HG03439 (cell line): ENCODE measurements at regions not wholly inside any gene's neighbourhood (a gene's known extent, or its start where the extent isn't known, plus 50 kb on each side); places are given as distances from the start of the nearest gene placed in this dataset.
"Not testable (repeated sequence)": the region's sequence is repeated elsewhere in the genome, so short reads cannot be mapped to it uniquely, and the experiment has no call there.

Experiments
- ATAC-seq: cut with Tn5 transposase; IDR thresholded peaks from one replicate; pipeline ENCODE4 v1.9.1; 2021; ENCODE audit warnings: mild to moderate bottlenecking, moderate library complexity; ENCODE audit not compliant: unreplicated experiment

DNA sequence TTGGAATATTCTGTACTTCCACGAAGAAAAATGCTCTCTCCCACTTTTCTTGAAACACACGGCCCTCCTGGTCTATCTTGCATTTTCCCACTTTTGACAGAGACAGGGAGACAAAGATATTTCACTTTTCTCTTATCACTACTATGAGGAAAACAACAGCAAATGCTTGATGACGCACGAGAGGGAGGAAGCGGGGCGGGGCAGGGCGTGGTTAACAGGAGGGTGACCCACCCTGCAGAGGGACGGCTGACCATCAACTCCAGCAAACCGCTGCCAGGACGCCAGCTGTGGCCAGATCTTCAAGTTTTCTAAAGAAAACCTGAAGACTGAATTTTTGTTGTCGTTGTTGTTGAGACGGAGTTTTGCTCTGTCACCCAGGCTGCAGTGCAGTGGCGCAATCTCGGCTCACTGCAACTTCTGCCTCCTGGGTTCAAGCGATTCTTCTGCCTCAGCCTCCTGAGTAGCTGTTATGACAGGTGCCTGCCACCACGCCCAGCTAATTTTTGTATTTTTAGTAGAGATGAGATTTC, 63.8 kb downstream of the NSUN5 start:
- not testable (repeated sequence) for ATAC-seq

- ATAC-seq: peak; percentile 90
Observed at GRCh38 chr7:73234994-73235717, 73.5 kb downstream of the NSUN5 start.

DNA sequence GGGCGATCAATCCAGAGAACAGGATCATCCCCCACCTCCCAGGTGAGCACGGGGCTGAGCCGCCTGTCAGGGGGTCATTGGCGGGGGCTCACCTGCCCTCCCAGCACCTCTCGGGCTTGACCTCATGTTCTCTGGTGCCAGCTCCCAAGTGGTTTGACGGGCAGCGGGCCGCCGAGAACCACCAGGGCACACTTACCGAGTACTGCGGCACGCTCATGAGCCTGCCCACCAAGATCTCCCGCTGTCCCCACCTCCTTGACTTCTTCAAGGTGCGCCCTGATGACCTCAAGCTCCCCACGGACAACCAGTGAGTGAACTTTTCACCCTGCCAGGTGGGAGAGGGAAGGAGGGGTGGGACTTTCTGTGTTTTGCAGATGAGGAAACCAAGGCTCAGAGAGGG, 82.9 kb downstream of the NSUN5 start:
- ATAC-seq: not testable (repeated sequence)

DNA sequence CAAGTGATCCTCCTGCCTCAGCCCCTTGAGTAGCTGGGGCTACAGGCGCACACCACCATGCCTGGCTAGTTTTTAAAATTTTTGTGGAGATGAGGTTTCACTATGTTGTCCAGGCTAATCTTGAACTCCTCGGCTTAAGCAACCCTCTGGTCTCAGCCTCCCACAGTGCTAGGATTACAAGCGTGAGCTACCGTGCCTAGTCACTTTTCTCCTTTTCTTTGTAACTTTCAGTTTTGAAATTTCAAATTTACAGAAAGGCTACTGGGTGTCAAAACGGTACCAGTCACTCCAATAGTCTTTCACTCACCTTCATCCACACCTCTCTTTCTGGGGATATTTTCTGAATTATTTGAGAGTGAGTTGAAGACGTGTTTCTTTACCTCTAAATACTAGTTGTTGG, 86.9 kb downstream of the NSUN5 start:
- not testable (repeated sequence) for ATAC-seq

DNA sequence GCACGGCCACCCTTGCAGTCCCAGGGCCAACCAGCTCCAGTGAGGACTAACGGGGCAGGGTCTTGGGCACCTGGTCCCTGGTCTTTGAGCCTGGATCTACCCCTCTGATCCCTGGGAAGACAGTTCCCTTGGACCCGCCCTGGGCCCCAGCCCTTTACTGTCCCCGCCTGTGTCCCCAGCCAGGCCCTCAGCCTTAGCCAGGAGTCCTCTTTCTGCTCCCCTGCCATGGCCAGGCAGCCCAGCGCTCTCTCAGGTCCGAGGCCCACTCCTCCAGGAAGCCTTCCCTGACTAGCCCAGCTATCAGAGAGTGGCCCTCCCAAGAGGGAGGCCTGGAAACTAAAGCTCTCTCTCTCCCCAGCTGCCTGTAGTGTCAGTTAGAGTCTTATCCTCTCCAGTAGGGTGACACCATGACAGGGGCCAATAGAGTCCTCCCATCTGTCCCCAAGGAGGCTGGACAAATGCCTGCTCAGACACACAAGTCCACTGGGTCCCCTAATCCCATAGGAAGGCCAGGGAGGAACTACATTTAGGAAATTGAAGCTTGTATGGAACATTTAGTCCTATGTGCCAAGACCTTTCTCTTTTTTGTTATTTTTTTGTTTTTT, 87.8 kb downstream of the NSUN5 start:
- ATAC-seq: peak; percentile 35

DNA sequence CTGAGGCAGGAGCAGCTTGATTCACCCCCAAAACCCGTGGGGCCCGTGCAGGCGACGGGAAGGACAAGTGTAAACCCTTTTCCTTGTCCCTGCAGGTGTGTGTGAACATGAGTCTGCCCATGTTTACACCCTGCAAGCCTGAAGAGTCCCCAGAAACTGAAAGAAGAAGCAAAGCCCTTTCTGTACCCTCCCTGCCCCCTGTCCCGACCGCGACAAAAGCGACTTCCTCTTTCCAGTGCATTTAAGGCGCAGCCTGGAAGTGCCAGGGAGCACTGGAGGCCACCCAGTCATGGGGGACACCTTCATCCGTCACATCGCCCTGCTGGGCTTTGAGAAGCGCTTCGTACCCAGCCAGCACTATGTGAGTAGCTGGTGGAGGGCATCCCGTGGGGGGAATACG, 88.3 kb downstream of the NSUN5 start:
- ATAC-seq: peak; percentile 78

DNA sequence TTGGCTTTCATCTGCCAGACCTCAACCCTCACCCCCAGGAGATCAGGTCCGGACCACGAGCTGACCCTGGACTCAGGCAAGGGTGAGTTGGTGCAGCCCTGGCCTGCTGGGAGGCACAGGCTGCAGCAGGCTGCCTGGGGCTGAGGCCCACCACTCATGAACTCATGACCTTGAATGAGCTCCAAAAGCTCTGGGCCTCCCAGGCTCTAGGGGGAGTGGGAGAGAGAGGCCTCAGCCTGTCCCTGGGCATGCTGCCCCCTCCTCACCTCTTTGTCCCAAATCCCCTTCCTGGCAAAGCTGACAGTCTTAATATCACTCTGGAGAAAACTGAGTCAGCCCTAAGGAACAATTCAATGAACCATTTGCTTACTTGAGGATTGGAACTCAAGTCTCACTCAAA, 89.8 kb downstream of the NSUN5 start:
- ATAC-seq: not testable (repeated sequence)

DNA sequence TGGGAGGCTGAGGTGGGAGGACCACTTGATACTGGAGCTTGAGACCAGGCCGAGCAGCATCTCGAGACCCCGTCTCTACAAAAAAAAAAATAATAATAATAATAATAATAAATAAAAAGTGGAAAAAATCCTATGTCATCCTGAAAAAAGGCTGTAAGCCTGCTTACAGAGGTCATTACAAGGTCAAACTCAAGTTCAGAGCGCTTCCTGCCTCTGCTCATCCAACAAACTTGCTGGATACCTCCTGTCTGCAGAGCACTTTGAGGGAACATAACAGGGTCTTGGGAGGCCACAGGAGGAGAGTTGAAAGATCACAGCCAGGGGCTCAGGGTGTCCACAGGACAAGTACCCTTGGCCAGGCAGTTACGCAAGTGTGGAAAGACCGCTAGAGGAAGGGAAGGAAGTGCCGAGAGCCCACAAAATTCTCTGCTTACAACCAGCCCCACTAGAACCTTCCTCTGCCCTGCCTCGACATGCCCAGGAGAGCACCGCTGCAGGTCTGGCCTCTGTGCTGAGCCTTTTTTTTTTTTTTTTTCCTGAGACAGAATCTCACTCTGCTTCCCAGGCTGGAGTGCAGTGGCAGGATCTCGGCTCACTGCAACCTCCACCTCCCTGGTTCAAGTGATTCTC, 92.5 kb downstream of the NSUN5 start:
- not testable (repeated sequence) for ATAC-seq

DNA sequence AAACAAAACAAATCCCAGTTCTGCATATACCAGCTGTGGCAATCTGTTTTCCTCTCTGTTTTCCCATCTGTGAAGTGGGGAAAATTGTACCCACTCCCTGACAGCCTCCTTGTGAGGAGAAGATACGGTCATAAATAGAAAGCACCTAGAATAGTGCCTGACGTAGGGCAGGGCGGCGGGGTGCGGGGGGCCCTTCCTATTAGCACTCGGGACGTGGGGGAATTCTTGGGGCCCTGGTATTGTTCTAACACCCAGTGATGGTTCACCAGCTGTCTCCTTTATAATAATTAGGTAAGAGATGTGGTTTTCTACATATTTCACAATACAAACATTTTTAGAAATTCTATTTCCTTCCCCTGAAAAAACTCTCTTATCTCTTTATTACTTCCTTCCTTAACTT, 93.4 kb downstream of the NSUN5 start:
- ATAC-seq: not testable (repeated sequence)

DNA sequence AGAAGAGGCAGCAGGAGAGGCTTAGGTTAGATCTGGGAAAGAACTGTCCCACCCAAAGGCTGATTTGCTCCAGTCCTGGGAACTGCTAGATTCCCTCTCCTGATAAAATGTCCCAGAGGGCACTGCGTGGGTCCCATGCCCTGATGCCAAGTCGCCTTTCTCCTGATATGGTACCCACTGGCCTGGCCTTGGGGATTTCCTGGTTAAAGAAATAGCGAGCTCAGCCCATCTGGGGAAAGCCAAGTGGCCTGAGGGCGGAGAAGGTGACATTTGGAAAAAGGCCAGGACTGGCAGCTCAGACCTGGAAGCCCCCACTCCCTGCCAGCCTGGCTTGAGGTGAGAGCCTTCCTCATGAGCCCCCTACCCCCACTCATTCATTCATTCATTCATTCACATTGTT, 94.2 kb downstream of the NSUN5 start:
- not testable (repeated sequence) for ATAC-seq

DNA sequence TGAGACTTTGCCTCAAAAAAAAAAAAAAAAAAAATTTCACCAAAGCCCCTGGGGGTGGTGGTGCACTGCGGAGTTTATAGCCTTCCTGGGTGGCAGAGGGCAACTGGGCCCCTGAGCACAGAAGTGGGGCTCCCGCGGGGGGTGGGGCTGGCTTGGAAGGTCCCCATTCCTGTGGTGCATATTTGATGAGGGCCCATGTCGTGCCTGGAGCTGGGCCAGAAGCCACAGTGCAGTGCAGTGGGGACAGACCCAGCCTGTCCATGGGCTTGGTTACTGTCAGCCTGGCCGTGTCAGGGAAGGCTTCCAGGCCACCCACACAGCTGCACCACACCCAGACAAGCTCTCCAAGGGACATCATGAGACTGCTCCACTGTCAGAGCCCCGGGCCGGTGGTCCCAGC, 95.5 kb downstream of the NSUN5 start:
- not testable (repeated sequence) for ATAC-seq

GRCh38 chr7:73205594-73205993, 103.0 kb downstream of the NSUN5 start:
- ATAC-seq: not testable (repeated sequence)

DNA sequence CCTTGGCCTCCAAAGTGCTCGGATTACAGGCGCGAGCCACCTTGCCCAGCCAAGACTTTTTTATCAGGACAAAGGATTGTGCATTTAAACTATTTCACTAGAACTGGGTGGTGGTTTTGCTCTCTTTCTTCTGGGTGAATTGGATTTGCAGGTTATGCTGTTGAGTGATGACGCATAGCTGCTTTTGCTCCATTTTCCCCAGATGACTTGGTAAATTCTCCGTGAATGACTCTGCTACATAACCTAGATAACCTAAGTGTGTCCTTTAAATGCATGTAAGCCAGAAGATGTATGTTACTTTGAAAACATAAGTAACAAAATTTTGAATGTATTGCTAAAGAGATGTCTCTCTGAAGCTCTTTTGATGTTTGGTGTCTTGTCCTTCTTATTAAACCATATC, 103.7 kb downstream of the NSUN5 start:
- not testable (repeated sequence) for ATAC-seq

DNA sequence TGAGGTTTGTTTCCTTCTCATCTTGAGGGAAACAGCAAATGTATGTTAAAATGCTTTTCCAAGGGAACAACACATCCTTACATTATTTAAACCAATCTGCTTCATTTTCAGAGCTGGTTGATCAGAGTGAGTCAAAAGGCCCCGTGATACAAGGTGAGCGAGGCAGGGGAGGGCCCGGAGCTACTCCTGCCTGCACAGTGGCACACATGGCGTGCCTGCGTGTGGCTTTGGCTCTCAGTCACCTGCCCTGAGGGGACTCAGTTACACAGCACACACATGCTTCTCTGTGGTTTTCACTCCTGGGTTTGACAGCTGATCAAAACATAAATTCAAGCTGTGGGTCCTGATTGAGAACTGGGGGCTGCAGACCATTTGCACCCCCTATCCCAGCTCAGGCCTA, 105.3 kb downstream of the NSUN5 start:
- ATAC-seq: not testable (repeated sequence)

GRCh38 chr7:73201264-73201663, 107.4 kb downstream of the NSUN5 start:
- not testable (repeated sequence) for ATAC-seq

- not testable (repeated sequence) for ATAC-seq
Observed at GRCh38 chr7:73200518-73201099, 108.0 kb downstream of the NSUN5 start.

GRCh38 chr7:73193991-73194390, 108.2 kb upstream of the SPDYE9 start:
- not testable (repeated sequence) for ATAC-seq

- ATAC-seq: not testable (repeated sequence)
Observed at GRCh38 chr7:73190483-73191155, 104.8 kb upstream of the SPDYE9 start.

- ATAC-seq: not testable (repeated sequence)
Observed at GRCh38 chr7:73188287-73188686, 102.4 kb upstream of the SPDYE9 start.

DNA sequence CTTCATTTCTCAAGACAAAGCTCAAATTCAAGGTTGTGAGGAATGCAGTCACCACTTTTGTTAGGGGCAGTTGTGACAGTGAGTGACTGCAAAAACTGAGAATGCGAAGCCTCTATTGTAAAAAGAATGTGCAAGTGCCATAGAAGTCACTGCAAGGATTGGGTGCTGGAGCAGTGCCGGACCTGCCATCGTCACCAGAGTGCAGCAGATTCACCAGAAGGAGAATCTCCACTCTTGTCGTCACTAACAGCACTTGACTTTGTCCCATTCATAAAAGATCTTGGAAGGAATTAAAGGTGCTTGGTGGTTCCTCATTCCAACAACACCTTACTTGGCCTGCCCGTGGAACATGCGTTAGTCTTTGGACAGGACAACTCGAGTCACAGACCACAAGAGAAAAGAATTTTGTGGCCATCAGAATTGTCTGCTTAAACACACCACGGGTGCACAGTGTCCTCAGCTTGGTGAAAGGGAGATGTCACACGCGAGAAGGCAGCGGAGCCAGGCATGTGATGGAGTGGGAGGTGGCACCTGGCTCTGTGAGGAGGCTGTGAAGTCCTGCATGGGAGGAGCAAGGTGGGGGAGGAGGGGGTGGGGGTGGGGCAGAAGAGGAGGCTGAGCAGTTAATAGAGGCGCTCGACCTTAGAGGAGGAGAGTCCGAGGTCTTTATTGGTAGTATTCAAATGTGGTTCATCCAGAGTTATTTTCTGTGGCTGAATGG, 100.9 kb upstream of the SPDYE9 start:
- not testable (repeated sequence) for ATAC-seq
